HepG2 (cell line): ENCODE measurements at regions not wholly inside any gene's neighbourhood (a gene's known extent, or its start where the extent isn't known, plus 50 kb on each side); places are given as distances from the start of the nearest gene placed in this dataset.

Source experiments
- ESRRA ChIP-seq: sonication (generic); formaldehyde crosslinking; IDR thresholded peaks from 2 replicates; pipeline ENCODE4 v1.5.1; 2020; ENCODE audit warnings: mild to moderate bottlenecking, low read depth, missing genetic modification reagents
- GFI1 ChIP-seq: sonication (generic); formaldehyde crosslinking; IDR thresholded peaks from 2 replicates; pipeline ENCODE4 v1.5.0; 2020; ENCODE audit warnings: missing genetic modification reagents, mild to moderate bottlenecking, borderline replicate concordance
- NR2C2 ChIP-seq: sonication (generic); formaldehyde crosslinking; IDR thresholded peaks from 2 replicates; pipeline ENCODE4 v1.4.0; 2020; ENCODE audit warnings: missing genetic modification reagents, mild to moderate bottlenecking, moderate library complexity, borderline replicate concordance
- PHF5A ChIP-seq: IDR thresholded peaks from one replicate; pipeline ENCODE4 v1.6.1; 2018; ENCODE audit warnings: low read depth, missing genetic modification reagents; ENCODE audit not compliant: unreplicated experiment
- SP1 ChIP-seq, 2 experiments: fragments of 450-650 bp in 1 of 2; sonication (generic) in 1 of 2; formaldehyde crosslinking in 1 of 2; IDR thresholded peaks; 2 replicates each; pipeline versions ENCODE4 v1.4.0 to v1.6.1; 2016 to 2020; ENCODE audit warnings: missing genetic modification reagents in 1 of 2
- TGIF2 ChIP-seq: IDR thresholded peaks from 2 replicates; pipeline ENCODE4 v1.6.1; 2016; ENCODE audit warnings: control low read depth, missing compliant biosample characterization
- ZMYM3 ChIP-seq: sonication (generic); formaldehyde crosslinking; IDR thresholded peaks from 2 replicates; pipeline ENCODE4 v1.5.1; 2020; ENCODE audit warnings: mild to moderate bottlenecking, missing genetic modification reagents
- ZNF564 ChIP-seq: sonication (generic); formaldehyde crosslinking; IDR thresholded peaks from 2 replicates; pipeline ENCODE4 v1.8.1; 2023; ENCODE audit warnings: mild to moderate bottlenecking, missing genetic modification reagents
- ZNF598 ChIP-seq: sonication (generic); formaldehyde crosslinking; IDR thresholded peaks from 2 replicates; pipeline ENCODE4 v1.5.1; 2020; ENCODE audit warnings: mild to moderate bottlenecking, missing genetic modification reagents, borderline replicate concordance
- TF ChIP-seq, protein P1 (sequence below): sonication (generic); formaldehyde crosslinking; conservative IDR thresholded peaks from 2 replicates; pipeline ENCODE4 v1.8.0; 2022; ENCODE audit warnings: mild to moderate bottlenecking, moderate library complexity, missing genetic modification reagents
- TF ChIP-seq, protein P2 (sequence below): sonication (generic); formaldehyde crosslinking; IDR thresholded peaks from 2 replicates; pipeline ENCODE4 v1.4.0; 2020; ENCODE audit warnings: mild to moderate bottlenecking, missing genetic modification reagents
- TF ChIP-seq, protein P3 (sequence below): sonication (generic); formaldehyde crosslinking; IDR thresholded peaks from 2 replicates; pipeline ENCODE4 v1.5.0; 2020; ENCODE audit warnings: missing genetic modification reagents
- TF ChIP-seq, protein P4 (sequence below): IDR thresholded peaks from 2 replicates; pipeline ENCODE4 v1.6.1; 2018; ENCODE audit warnings: missing genetic modification reagents, mild to moderate bottlenecking, missing compliant biosample characterization
- TF ChIP-seq, protein P5 (sequence below): sonication (generic); formaldehyde crosslinking; IDR thresholded peaks from 2 replicates; pipeline ENCODE4 v1.4.0; 2020; ENCODE audit warnings: missing genetic modification reagents

DNA sequence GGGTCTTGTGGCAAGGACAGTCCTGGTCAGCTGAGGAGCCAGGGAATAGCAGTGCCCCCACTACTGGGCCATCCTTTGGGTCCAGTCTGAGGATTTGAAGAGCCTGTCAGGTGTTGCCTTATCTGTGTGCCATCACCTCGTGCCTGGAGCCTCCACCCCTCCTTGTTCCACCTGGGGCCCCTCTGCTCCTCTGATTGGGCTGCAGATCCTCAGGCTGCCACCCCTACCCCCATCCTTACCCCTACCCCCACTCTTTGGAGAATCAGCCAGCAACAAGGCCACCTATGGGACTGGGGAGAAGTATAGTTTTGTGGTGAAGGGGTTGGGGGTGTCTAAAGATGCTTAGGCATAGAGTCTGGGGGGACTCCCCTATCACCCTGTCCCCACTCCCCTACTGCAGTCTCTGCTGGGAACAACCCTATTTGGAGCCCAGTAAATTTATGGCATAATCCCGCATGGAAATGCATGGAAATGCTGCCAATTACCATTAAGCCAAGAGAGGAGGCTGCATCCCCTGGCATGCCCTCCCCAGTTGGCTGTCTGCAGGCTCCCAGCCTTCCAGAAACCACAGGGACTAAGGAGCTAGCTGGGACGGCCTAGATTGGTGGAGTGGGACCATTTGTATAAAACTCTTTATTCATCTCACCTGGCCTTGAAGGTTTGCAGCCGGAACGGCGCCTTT lies 142.7 kb upstream of the CSF3R start (continued):
- TF ChIP-seq, protein P1, sequence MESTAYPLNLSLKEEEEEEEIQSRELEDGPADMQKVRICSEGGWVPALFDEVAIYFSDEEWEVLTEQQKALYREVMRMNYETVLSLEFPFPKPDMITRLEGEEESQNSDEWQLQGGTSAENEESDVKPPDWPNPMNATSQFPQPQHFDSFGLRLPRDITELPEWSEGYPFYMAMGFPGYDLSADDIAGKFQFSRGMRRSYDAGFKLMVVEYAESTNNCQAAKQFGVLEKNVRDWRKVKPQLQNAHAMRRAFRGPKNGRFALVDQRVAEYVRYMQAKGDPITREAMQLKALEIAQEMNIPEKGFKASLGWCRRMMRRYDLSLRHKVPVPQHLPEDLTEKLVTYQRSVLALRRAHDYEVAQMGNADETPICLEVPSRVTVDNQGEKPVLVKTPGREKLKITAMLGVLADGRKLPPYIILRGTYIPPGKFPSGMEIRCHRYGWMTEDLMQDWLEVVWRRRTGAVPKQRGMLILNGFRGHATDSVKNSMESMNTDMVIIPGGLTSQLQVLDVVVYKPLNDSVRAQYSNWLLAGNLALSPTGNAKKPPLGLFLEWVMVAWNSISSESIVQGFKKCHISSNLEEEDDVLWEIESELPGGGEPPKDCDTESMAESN = no peak
- TF ChIP-seq, protein P2, sequence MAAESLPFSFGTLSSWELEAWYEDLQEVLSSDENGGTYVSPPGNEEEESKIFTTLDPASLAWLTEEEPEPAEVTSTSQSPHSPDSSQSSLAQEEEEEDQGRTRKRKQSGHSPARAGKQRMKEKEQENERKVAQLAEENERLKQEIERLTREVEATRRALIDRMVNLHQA = no peak
- TF ChIP-seq ZNF598 (CRISPR knock-in tag) = no peak
- TF ChIP-seq ESRRA (CRISPR knock-in tag) = no peak
- TF ChIP-seq ZMYM3 (CRISPR knock-in tag) = no peak
- TF ChIP-seq, protein P3, sequence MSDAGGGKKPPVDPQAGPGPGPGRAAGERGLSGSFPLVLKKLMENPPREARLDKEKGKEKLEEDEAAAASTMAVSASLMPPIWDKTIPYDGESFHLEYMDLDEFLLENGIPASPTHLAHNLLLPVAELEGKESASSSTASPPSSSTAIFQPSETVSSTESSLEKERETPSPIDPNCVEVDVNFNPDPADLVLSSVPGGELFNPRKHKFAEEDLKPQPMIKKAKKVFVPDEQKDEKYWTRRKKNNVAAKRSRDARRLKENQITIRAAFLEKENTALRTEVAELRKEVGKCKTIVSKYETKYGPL (CRISPR knock-in tag) = no peak
- TF ChIP-seq PHF5A (CRISPR knock-in tag) = no peak
- no peak for TF ChIP-seq ZNF564
- TF ChIP-seq SP1 (IDR thresholded peaks at IDR 0.05) = no peak
- no peak for TF ChIP-seq SP1 (CRISPR knock-in tag; IDR thresholded peaks at IDR 0.05)
- TF ChIP-seq, protein P4, sequence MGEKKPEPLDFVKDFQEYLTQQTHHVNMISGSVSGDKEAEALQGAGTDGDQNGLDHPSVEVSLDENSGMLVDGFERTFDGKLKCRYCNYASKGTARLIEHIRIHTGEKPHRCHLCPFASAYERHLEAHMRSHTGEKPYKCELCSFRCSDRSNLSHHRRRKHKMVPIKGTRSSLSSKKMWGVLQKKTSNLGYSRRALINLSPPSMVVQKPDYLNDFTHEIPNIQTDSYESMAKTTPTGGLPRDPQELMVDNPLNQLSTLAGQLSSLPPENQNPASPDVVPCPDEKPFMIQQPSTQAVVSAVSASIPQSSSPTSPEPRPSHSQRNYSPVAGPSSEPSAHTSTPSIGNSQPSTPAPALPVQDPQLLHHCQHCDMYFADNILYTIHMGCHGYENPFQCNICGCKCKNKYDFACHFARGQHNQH (CRISPR knock-in tag) = no peak
- TF ChIP-seq GFI1 (CRISPR knock-in tag) = no peak
- TF ChIP-seq NR2C2 (CRISPR knock-in tag) = no peak
- TF ChIP-seq, protein P5, sequence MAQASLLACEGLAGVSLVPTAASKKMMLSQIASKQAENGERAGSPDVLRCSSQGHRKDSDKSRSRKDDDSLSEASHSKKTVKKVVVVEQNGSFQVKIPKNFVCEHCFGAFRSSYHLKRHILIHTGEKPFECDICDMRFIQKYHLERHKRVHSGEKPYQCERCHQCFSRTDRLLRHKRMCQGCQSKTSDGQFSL (CRISPR knock-in tag) = no peak
- no peak for TF ChIP-seq TGIF2 (CRISPR knock-in tag)
